NCI-H774 (cell line): ENCODE measurements at regions not wholly inside any gene's neighbourhood (a gene's known extent, or its start where the extent isn't known, plus 50 kb on each side); places are given as distances from the start of the nearest gene placed in this dataset.
"Not testable (repeated sequence)": the region's sequence is repeated elsewhere in the genome, so short reads cannot be mapped to it uniquely, and the experiment has no call there.

Source experiments
- DNase-seq: peaks from one replicate; lab custom pipeline; 2025; lab: John Stamatoyannopoulos, UW

GRCh38 chr10:28186887-28187578, 115.8 kb downstream of the MPP7 start:
- DNase-seq: no peak

GRCh38 chr10:28186461-28186860, 116.4 kb downstream of the MPP7 start:
- DNase-seq: no peak

GRCh38 chr10:28184810-28185209, 118.1 kb downstream of the MPP7 start:
- no peak for DNase-seq

- DNase-seq: no peak
Measured at GRCh38 chr10:28181478-28182096, 121.3 kb downstream of the MPP7 start.

- no peak for DNase-seq
Measured at GRCh38 chr10:28180654-28181053, 122.2 kb downstream of the MPP7 start.

GRCh38 chr10:28179743-28180099, 123.1 kb downstream of the MPP7 start:
- DNase-seq: no peak

- no peak for DNase-seq
Measured at GRCh38 chr10:28179006-28179742, 123.7 kb downstream of the MPP7 start.

- DNase-seq: no peak
Measured at GRCh38 chr10:28177944-28178637, 124.8 kb downstream of the MPP7 start.

GRCh38 chr10:28176498-28176897, 126.4 kb downstream of the MPP7 start:
- DNase-seq: not testable (repeated sequence)

GRCh38 chr10:28172223-28172610, 130.6 kb downstream of the MPP7 start:
- DNase-seq: no peak

- DNase-seq: no peak
Measured at GRCh38 chr10:28171468-28172222, 131.2 kb downstream of the MPP7 start.

GRCh38 chr10:28169525-28169924, 133.3 kb downstream of the MPP7 start:
- no peak for DNase-seq

GRCh38 chr10:28160866-28161405, 141.9 kb downstream of the MPP7 start:
- DNase-seq: no peak

- DNase-seq: no peak
Measured at GRCh38 chr10:28157379-28157778, 145.5 kb downstream of the MPP7 start.

- no peak for DNase-seq
Measured at GRCh38 chr10:28155726-28156125, 147.1 kb downstream of the MPP7 start.

- no peak for DNase-seq
Measured at GRCh38 chr10:28151636-28152035, 151.2 kb downstream of the MPP7 start.

GRCh38 chr10:28149746-28150145, 150.9 kb upstream of the ODAD2 start:
- DNase-seq: no peak

- no peak for DNase-seq
Measured at GRCh38 chr10:28147706-28148105, 148.8 kb upstream of the ODAD2 start.

GRCh38 chr10:28139138-28139537, 140.3 kb upstream of the ODAD2 start:
- DNase-seq: no peak

GRCh38 chr10:28137907-28138880, 139.3 kb upstream of the ODAD2 start:
- DNase-seq: no peak
